Stromal cell of bone marrow (primary cell): ENCODE measurements at regions not wholly inside any gene's neighbourhood (a gene's known extent, or its start where the extent isn't known, plus 50 kb on each side); places are given as distances from the start of the nearest gene placed in this dataset.
"Not testable (repeated sequence)": the region's sequence is repeated elsewhere in the genome, so short reads cannot be mapped to it uniquely, and the experiment has no call there.

Source experiments
- DNase-seq: peaks from one replicate; pipeline ENCODE4 v3.0.0-alpha.2; 2012; ENCODE audit warnings: low read depth

DNA sequence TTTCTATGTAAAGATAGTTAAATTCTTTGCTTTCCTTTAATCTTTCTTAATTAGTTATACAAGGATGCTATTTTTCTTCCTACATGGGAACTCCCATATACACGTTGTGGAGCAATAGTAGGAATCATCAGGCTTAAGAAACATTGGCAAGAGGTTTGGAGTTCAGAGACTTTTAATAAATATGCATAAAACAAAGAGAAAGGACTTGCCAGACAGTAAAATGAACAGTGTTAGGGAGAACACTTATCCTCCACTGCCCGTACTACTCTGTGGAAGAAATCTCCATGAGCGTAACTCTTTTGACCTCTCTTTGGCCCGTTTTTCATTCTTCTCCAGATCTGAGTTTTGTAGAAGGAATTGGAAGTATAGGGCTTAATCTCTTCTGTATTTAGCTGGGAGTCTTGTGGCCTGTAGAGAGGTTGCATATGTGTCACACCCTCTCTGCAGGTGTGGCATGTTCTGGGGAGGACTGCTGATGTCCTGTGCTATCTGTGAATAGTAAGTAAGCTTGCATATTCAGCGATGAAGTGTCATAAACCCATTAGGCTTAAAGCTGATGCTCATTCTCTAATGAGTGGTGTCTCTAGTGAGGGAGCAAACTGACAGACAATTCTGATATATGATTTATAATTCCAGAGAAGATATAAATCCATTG lies 455.4 kb upstream of the FAR2 start:
- no peak for DNase-seq

GRCh38 chr12:28698553-28698952 lies 450.5 kb upstream of the FAR2 start:
- DNase-seq: no peak

GRCh38 chr12:28699029-28699428 lies 450.0 kb upstream of the FAR2 start:
- DNase-seq: no peak

- DNase-seq: no peak
Observed at GRCh38 chr12:28700161-28700560, 448.9 kb upstream of the FAR2 start.

DNA sequence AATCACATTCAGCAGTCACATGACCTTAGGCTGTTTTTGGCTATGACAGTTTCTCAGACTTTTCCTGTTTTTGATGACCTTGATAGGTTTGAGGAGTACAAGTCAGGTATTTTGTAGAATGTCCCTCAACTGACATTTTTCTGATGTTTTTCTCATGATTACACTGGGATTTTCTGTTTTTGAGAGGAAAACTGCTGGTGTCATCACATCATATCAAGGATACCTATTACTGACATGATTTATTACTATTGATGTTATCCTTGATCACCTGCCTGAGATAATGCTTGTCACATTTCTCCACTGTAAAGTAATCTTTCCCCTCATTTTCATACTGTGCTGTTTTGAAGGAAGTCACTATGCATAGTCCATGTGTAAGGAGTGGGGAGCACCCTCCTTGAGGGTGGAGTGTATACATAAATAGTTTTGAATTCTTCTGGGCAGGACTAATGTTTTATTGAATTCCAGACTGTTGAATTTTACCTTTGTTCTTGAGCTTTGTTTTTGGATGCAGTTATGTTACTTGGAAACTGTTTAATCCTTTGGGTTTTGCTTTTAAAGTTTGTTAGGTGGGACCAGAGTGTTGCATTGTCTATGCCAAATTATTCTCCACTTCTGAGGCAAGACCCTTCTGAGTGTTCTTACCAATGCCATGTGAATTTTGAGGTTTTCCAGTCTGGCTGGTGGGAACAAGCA lies 444.5 kb upstream of the FAR2 start:
- no peak for DNase-seq

DNA sequence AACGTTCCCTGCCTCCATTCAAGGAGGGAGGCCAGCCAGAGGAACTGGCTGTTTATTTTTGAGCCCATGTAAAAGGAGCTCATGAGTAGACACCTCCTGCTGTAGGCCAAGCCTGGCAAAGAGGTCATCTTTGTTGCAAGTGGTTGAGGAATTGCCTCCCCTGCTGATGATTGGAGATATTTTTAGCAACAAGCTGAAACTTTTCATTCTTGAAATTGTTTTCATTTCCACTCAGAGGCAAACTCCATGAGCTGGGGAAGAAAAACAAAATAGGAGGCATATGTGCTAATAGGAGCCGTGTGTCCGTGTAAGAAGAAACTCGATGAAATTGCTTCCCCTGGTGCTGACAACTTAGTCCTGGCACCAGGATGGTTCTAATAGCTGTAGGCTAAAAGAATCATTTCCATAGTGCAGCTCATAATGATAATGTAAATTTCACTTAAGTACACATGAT lies 440.1 kb upstream of the FAR2 start:
- peak; percentile 44 for DNase-seq

GRCh38 chr12:28709986-28710685 lies 438.9 kb upstream of the FAR2 start:
- no peak for DNase-seq

- peak; percentile 65 for DNase-seq
Observed at GRCh38 chr12:28710882-28711281, 438.2 kb upstream of the FAR2 start.

- no peak for DNase-seq
Observed at GRCh38 chr12:28711421-28711820, 437.7 kb upstream of the FAR2 start.

- DNase-seq: peak; percentile 6
Observed at GRCh38 chr12:28742791-28743190, 406.3 kb upstream of the FAR2 start.

DNA sequence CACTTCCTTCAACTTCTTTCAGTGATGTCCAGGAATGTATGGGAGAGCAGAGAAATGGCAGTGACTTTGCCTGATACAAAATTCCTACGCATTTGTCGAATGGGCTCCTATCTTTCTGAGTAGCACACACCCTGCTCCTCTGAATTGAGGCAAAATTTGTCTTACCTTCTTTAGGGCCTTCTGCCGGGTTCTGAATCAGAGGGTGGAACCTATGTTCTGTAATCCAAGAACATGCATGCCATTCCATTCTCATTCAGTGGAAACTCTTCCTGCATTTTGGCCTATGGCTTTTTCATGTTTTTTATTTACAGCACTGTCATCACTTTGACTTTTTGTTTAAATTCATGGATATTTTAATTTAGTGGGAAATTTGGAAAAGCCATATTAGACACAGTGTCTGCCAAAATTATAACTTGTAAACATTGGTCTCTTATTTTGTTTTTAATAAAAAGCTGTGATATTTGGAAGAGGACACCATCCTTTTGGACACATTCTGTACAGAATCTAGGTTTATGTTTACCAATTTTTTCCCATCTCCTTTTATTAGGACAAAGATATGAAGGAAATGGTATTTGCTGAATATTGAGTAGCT lies 402.2 kb upstream of the FAR2 start:
- DNase-seq: no peak

DNA sequence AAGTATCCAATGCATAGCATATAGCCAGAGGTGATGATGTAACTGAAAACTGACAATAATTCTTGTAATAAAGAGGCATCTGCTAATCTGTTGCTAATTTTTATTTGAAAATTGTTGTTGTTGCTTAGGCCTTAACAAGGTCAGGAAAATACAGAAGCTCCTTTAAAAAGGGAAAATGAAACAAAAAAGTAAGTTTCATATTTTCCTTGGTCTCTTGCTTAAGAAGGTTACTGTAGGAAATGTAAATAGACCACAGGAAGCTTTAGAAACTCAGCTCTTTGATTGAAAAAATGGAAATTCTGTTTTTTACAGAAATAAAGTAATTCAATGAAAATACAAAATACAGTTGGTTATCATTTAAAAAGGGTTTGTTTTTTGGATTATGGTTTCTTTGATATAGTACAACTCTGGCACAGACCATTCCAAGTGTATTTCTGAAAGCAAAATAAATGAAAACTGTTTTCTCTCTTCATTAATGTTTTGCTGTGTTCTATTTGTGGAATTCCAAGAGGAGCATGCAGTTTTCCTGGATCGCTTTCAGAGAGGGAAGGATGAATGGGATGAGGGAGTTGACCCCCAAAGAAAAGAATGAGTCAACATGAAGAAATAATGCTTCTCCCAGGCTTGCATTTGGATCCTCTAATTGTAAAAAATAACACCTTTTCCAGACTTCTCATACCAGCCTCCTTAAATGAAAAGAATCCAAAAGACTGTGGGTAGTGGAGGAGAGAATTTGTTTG lies 398.0 kb upstream of the FAR2 start:
- no peak for DNase-seq

DNA sequence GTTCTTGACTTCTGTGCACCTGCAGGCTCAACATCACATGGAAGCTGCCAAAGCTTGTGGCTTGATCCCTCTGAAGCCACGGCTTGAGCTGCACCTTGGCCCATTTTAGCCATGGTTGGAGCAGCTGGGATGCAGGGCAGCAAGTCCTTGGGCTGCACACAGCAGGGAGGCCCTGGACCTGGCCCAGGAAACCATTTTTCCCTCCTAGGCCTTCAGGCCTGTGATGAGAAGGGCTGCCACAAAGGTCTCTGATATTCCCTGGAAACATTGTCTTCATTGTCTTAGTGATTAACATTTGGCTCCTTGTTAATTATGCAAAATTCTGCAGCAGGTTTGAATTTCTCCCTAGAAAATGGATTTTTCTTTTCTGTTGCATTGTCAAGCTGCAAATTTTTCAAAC lies 394.1 kb upstream of the FAR2 start:
- no peak for DNase-seq

GRCh38 chr12:28759333-28759732 lies 389.7 kb upstream of the FAR2 start:
- DNase-seq: peak; percentile 52

DNA sequence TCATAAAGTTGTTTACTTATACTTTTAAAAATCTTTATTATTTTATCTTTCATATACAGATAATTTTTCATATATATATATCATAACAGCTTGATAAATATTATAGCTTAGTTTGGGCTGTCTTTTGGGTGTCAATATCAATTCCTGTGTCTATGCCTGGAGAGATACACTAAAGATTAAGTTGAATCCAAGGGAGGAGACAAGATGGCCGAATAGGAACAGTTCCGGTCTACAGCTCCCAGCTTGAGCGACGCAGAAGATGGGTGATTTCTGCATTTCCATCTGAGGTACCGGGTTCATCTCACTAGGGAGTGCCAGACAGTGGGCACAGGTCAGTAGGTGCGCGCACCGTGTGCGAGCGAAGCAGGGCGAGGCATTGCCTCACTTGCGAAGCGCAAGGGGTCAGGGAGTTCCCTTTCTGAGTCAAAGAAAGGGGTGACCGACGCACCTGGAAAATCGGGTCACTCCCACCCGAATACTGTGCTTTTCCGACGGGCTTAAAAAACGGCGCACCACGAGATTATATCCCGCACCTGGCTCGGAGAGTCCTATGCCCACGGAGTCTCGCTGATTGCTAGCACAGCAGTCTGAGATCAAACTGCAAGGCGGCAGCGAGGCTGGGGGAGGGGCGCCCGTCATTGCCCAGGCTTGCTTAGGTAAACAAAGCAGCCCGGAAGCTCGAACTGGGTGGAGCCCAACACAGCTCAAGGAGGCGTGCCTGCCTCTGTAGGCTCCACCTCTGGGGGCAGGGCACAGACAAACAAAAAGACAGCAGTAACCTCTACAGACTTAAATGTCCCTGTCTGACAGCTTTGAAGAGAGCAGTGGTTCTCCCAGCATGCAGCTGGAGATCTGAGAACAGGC lies 388.8 kb upstream of the FAR2 start:
- DNase-seq: not testable (repeated sequence)

DNA sequence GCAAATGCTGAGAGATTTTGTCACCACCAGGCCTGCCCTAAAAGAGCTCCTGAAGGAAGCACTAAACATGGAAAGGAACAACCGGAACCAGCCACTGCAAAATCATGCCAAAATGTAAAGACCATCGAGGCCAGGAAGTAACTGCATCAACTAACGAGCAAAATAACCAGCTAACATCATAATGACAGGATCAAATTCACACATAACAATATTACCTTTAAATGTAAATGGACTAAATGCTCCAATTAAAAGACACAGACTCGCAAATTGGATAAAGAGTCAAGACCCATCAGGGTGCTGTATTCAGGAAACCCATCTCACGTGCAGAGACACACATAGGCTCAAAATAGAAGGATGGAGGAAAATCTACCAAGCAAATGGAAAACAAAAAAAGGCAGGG lies 387.2 kb upstream of the FAR2 start:
- DNase-seq: not testable (repeated sequence)

GRCh38 chr12:28766398-28766797 lies 382.7 kb upstream of the FAR2 start:
- DNase-seq: no peak

GRCh38 chr12:28767836-28768348 lies 381.2 kb upstream of the FAR2 start:
- DNase-seq: peak; percentile 35

DNA sequence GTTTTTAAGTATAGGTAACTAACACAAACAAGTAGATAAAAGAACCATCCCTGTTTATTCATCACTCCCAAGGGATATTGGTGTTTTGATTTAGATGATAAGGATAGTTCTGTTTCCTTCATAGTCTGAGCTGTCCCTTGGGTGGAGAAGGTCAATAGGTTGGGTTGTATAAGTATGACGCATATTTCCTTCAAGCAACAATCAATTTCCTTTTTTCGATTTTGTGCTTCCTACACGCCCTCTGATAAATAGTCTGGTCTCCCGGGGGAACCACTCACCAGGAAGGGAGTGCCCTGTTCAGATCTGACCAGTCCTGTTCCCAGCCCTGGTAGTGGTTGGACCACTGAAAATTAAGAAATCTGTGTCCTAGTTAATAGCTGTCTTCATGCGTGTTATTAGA lies 378.8 kb upstream of the FAR2 start:
- DNase-seq: no peak

- DNase-seq: no peak
Observed at GRCh38 chr12:28771968-28772367, 377.1 kb upstream of the FAR2 start.

DNA sequence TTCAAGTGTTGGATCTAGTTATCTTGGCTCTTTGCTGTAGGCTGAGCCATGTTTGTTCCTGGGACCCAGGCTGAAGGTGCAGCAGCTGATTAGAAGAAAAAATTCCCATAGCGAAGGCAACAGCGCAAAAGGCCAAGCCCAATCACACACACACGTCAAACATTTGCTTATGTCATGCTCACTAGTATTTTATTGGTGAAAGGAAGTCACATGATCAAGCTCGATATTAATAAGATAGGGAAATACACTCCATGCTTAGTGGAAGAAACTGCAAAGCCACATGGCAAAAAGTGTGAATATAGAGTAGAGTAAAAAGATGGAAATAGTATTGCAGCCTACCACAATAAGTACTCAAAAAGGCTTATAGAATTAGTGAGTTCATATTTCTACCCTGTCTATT lies 373.5 kb upstream of the FAR2 start:
- no peak for DNase-seq
